Testis (tissue), 2 donors: ENCODE measurements at regions not wholly inside any gene's neighbourhood (a gene's known extent, or its start where the extent isn't known, plus 50 kb on each side); places are given as distances from the start of the nearest gene placed in this dataset.

Source experiments
- POLR2A ChIP-seq: fragments of 450-650 bp; IDR thresholded peaks from one replicate; pipeline ENCODE4 v1.6.1; 2017; ENCODE audit warnings: antibody characterized with exemption, mild to moderate bottlenecking, moderate library complexity
- TF ChIP-seq, protein P1 (sequence below), 3 experiments: fragments of 450-650 bp in 2 of 3; fragments of 200-600 bp in 1 of 3; sonication (generic) in 1 of 3; IDR thresholded peaks; one replicate each; pipeline ENCODE4 v1.5.1; 2016 to 2019; ENCODE audit warnings: antibody characterized with exemption in 3 of 3, mild to moderate bottlenecking in 2 of 3, moderate library complexity in 1 of 3

DNA sequence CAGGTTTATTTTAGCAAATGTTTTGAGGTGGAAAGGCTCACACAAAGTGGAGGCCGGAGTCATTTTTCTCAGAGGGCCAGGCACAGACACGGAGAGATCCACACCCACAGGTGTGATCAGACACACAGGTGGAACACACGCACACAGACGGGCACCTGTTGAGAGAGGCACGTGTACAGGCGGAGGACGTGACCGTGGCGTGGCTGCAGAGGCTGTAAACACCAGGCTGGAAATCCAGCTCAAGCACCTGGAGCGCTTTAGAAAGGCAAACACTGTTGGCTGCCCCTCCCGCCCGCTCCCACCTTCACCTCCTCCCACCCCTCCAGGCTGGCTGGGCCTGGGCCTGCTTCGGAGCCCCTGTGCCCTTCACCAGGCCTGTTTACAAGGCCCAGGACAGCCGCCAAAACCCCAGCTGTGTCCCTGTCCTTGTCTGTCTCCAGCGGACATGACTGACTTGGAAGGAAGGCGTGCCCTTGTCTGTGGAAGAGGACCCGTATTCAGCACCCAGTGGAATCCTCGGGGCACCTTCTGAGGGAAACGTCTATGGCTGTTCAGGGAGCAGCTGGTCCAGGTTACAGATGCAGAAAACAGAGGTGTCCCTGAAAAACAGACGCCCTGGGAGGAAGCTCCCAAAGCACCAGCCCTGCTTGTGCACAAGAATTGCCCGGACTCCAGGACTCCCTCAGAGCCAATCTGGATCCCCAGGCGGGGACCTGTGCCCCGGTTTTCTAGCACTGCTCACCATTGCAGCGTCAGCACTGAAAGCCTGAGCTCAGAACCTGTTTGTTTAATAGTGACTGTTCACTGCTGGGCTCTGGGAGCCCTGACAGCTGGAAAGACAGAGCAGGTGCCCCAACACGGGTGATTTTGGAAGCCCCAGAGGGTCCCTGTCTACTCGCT lies 134.3 kb upstream of the HAAO start:
- TF ChIP-seq, protein P1, sequence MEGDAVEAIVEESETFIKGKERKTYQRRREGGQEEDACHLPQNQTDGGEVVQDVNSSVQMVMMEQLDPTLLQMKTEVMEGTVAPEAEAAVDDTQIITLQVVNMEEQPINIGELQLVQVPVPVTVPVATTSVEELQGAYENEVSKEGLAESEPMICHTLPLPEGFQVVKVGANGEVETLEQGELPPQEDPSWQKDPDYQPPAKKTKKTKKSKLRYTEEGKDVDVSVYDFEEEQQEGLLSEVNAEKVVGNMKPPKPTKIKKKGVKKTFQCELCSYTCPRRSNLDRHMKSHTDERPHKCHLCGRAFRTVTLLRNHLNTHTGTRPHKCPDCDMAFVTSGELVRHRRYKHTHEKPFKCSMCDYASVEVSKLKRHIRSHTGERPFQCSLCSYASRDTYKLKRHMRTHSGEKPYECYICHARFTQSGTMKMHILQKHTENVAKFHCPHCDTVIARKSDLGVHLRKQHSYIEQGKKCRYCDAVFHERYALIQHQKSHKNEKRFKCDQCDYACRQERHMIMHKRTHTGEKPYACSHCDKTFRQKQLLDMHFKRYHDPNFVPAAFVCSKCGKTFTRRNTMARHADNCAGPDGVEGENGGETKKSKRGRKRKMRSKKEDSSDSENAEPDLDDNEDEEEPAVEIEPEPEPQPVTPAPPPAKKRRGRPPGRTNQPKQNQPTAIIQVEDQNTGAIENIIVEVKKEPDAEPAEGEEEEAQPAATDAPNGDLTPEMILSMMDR (IDR thresholded peaks at IDR 0.05), result no peak
- TF ChIP-seq POLR2A, result no peak
